A549 (cell line): ENCODE measurements at regions not wholly inside any gene's neighbourhood (a gene's known extent, or its start where the extent isn't known, plus 50 kb on each side); places are given as distances from the start of the nearest gene placed in this dataset.

Experiments
- FOSL2 ChIP-seq, 2 experiments: fragments of 450-650 bp in 1 of 2; fragments of >200 bp in 1 of 2; sonication (Bioruptor Twin) in 1 of 2; formaldehyde crosslinking; IDR thresholded peaks; 2 replicates each; pipeline versions ENCODE4 v1.5.0 to v1.6.1; 2016 to 2020; ENCODE audit warnings: mild to moderate bottlenecking in 1 of 2, moderate library complexity in 1 of 2
- GATA3 ChIP-seq: IDR thresholded peaks from 2 replicates; pipeline ENCODE4 v1.6.1; 2012; ENCODE audit warnings: borderline replicate concordance
- TF ChIP-seq, protein P1 (sequence below): fragments of 150-350 bp; IDR thresholded peaks from 2 replicates; pipeline ENCODE4 v1.6.1; 2014; ENCODE audit warnings: low read depth, mild to moderate bottlenecking, low read length
- TF ChIP-seq, protein P2 (sequence below): fragments of >200 bp; sonication (Bioruptor Twin); formaldehyde crosslinking; IDR thresholded peaks from 3 replicates; pipeline ENCODE4 v1.5.1; 2016

DNA sequence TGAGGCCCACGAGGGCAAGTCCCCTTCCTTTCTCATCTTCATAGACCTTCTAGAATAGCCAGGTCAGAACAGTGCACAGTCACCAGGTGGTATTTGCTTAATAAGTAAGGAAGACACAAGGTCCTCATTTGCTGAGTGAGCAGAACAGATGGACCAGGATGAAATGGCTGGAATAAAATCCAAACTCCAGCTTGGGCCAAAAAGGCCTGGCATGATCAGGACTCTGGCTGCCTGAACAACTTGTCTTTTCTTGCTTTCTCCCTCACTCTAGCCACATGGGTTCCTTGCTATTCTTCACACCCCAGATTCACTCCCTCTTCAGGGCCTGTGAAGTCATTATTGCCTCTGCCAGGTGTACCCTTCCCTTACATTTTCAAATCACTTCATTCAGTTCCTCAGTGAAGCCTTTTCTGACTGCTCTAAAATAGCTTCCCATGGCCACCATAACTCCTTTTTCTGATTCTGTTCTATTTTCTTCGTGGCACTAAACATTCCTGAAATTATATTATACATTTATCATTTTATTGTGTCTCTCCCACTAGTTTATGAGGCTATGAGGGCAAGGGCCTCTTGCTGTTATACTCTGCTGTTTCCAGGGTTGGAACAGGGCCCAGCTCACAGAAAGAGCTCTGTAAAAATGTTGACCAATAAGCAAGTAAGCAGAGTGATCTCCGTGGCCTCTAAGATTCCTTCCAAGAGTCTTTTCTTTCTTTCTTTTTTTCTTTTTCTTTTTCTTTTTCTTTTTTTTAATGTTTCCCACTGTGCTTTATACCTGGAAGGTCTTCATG, 150.8 kb downstream of the TTC8 start:
- TF ChIP-seq GATA3 (no peak), FOSL2 (IDR thresholded peaks at IDR 0.05) (no peak), FOSL2 (CRISPR knock-in tag; IDR thresholded peaks at IDR 0.05) (no peak)
- TF ChIP-seq, protein P1, sequence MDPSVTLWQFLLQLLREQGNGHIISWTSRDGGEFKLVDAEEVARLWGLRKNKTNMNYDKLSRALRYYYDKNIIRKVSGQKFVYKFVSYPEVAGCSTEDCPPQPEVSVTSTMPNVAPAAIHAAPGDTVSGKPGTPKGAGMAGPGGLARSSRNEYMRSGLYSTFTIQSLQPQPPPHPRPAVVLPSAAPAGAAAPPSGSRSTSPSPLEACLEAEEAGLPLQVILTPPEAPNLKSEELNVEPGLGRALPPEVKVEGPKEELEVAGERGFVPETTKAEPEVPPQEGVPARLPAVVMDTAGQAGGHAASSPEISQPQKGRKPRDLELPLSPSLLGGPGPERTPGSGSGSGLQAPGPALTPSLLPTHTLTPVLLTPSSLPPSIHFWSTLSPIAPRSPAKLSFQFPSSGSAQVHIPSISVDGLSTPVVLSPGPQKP, result no peak
- TF ChIP-seq, protein P2, sequence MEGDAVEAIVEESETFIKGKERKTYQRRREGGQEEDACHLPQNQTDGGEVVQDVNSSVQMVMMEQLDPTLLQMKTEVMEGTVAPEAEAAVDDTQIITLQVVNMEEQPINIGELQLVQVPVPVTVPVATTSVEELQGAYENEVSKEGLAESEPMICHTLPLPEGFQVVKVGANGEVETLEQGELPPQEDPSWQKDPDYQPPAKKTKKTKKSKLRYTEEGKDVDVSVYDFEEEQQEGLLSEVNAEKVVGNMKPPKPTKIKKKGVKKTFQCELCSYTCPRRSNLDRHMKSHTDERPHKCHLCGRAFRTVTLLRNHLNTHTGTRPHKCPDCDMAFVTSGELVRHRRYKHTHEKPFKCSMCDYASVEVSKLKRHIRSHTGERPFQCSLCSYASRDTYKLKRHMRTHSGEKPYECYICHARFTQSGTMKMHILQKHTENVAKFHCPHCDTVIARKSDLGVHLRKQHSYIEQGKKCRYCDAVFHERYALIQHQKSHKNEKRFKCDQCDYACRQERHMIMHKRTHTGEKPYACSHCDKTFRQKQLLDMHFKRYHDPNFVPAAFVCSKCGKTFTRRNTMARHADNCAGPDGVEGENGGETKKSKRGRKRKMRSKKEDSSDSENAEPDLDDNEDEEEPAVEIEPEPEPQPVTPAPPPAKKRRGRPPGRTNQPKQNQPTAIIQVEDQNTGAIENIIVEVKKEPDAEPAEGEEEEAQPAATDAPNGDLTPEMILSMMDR, result no peak
